NT2/D1 (cell line): ENCODE measurements at regions not wholly inside any gene's neighbourhood (a gene's known extent, or its start where the extent isn't known, plus 50 kb on each side); places are given as distances from the start of the nearest gene placed in this dataset.
"Not testable (repeated sequence)": the region's sequence is repeated elsewhere in the genome, so short reads cannot be mapped to it uniquely, and the experiment has no call there.

Experiments
- DNase-seq: peaks from one replicate; pipeline ENCODE4 v3.0.0-alpha.2; 2011; ENCODE audit warnings: low read depth, low spot score
- H3K27me3 ChIP-seq: 2 replicates; pipeline ENCODE4 v1.6.0; 2011; ENCODE audit warnings: mild to moderate bottlenecking; ENCODE audit not compliant: insufficient read length, insufficient read depth
- H3K36me3 ChIP-seq: 2 replicates; pipeline ENCODE4 v1.6.1; 2011; ENCODE audit warnings: mild to moderate bottlenecking, low read length, mixed read lengths; ENCODE audit not compliant: insufficient read depth, insufficient read length
- H3K4me1 ChIP-seq: 2 replicates; pipeline ENCODE4 v1.5.1; 2011; ENCODE audit not compliant: insufficient read depth, insufficient read length
- H3K4me3 ChIP-seq: 2 replicates; pipeline ENCODE4 v1.5.1; 2011; ENCODE audit warnings: low read depth; ENCODE audit not compliant: insufficient read length
- H3K9ac ChIP-seq: 2 replicates; pipeline ENCODE4 v1.6.0; 2011; ENCODE audit warnings: low read depth; ENCODE audit not compliant: insufficient read length
- H3K9me3 ChIP-seq: 2 replicates; pipeline ENCODE4 v1.5.1; 2011; ENCODE audit warnings: mild to moderate bottlenecking, low read length; ENCODE audit not compliant: insufficient read depth
- SUZ12 ChIP-seq: IDR thresholded peaks from 2 replicates; pipeline ENCODE4 v1.6.1; 2011; ENCODE audit not compliant: insufficient read length, insufficient read depth; ENCODE audit errors: extremely low read depth
- YY1 ChIP-seq: IDR thresholded peaks from 2 replicates; pipeline ENCODE4 v1.6.1; 2011; ENCODE audit not compliant: insufficient read length, insufficient read depth
- ZNF274 ChIP-seq: IDR thresholded peaks from 2 replicates; pipeline ENCODE4 v1.6.1; 2011; ENCODE audit warnings: mild to moderate bottlenecking, low read depth, low read length

- Histone ChIP-seq H3K4me1 (no peaks in the 10 kb centered on the region), H3K9ac (no peak overlapping the region), H3K36me3 (peaks cover 16% of the 10 kb centered on the region), H3K4me3 (no peak overlapping the region), H3K9me3 (peaks cover 57% of the 10 kb centered on the region), H3K27me3 (no peaks in the 10 kb centered on the region)
- TF ChIP-seq SUZ12: no peak
- no peak for TF ChIP-seq YY1
- TF ChIP-seq ZNF274: no peak
- DNase-seq: no peak
Observed at GRCh38 chr9:87422999-87423398, 74.7 kb upstream of the DAPK1 start.

- H3K4me3 ChIP-seq, DNase-seq: not testable (repeated sequence)
Observed at GRCh38 chr9:87423885-87424284, 73.8 kb upstream of the DAPK1 start.

GRCh38 chr9:87425202-87425601, 72.5 kb upstream of the DAPK1 start:
- Histone ChIP-seq H3K36me3 (peaks cover under 1% of the 10 kb centered on the region), H3K9ac (no peak overlapping the region), H3K9me3 (peaks cover 38% of the 10 kb centered on the region), H3K4me3 (no peak overlapping the region), H3K27me3 (no peaks in the 10 kb centered on the region), H3K4me1 (no peaks in the 10 kb centered on the region)
- TF ChIP-seq SUZ12 (no peak), ZNF274 (no peak), YY1 (no peak)
- DNase-seq: no peak

More at GRCh38 chr9:87423885-87424284, 73.8 kb upstream of the DAPK1 start:
- peaks cover 50% of the 10 kb centered on the region for H3K9me3 ChIP-seq
- not testable (repeated sequence) for H3K9ac ChIP-seq, H3K4me1 ChIP-seq, H3K27me3 ChIP-seq
- peaks cover 11% of the 10 kb centered on the region for H3K36me3 ChIP-seq

DNA sequence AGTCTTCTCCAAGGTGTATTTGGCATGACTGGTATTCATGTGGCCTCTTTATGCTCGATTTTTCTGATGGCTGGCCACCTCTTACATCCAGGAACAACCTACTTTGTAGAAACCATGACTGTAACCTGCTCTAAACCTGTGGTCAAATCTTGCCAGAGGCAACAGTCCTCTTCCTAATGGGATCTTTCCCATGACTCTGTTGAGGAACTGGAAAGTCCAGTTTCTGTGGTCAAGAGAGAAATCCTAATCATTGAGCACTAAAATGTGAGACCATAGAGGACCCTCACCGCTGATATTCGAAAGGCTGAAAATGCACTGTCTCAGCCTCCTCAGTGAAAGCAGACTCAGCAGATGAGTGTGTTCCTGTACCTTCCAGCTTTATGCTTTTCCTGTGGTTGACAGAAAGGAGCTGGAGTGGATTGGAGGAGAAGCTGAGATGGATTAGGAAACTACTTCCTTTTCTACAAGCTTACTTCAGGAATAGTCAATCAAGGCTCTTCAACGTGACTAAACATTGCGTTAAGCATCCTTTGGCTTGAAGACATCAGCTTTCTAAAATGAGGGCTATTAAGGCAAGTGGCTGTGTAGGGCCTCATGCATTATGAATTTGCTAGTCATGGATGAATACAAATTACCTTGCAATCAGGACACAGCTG, 69.7 kb upstream of the DAPK1 start:
- H3K4me1 ChIP-seq: no peaks in the 10 kb centered on the region
- no peak overlapping the region for H3K9ac ChIP-seq
- no peak overlapping the region for H3K4me3 ChIP-seq
- H3K27me3 ChIP-seq: no peaks in the 10 kb centered on the region
- peaks cover 25% of the 10 kb centered on the region for H3K9me3 ChIP-seq
- no peak for TF ChIP-seq ZNF274
- no peak for TF ChIP-seq YY1
- TF ChIP-seq SUZ12: no peak
- DNase-seq: no peak
- no peaks in the 10 kb centered on the region for H3K36me3 ChIP-seq

DNA sequence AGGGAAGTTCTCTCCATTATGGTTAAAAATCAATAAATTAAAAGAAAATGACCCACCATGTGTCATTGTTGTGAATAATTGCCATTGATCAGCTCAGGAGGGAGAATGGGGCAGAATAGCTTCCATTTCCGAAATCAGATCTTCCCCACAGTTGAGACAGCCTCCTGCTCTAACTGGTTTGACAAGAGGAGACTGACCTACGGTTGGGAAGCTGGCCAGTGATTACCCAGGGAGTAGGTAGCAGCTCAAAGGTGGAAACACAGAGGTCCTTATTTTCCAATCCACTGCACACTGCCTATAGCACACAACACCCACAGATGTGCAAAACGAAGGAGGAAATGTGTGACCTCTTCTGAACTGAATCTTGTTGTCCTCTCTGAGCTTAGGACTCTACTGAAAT, 69.0 kb upstream of the DAPK1 start:
- no peak overlapping the region for H3K9ac ChIP-seq
- H3K9me3 ChIP-seq: peaks cover 18% of the 10 kb centered on the region
- no peak for TF ChIP-seq YY1
- no peaks in the 10 kb centered on the region for H3K36me3 ChIP-seq
- H3K4me3 ChIP-seq: no peak overlapping the region
- no peaks in the 10 kb centered on the region for H3K4me1 ChIP-seq
- DNase-seq: no peak
- no peaks in the 10 kb centered on the region for H3K27me3 ChIP-seq

DNA sequence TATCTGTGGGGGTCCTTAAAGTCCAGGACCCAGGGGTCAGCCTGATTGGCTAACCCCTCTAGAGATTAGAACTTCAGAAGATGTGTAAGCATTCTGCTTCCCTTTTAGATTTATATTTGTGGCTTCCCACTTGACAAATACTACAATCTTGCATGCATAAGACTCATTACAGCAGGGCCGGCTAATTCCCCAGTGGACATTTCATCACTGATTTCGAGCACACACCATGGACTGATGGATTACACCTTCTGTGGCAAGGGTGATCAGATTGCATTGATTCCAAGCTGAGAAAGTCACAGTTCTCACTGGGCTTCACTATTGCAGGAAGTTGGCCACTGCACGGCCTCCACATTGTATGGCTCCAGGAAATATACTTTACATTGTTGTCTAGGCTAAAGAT, 65.8 kb upstream of the DAPK1 start:
- Histone ChIP-seq H3K27me3 (no peaks in the 10 kb centered on the region), H3K4me3 (no peak overlapping the region), H3K36me3 (no peaks in the 10 kb centered on the region), H3K9me3 (no peaks in the 10 kb centered on the region), H3K9ac (no peak overlapping the region), H3K4me1 (no peaks in the 10 kb centered on the region)
- no peak for TF ChIP-seq YY1
- no peak for TF ChIP-seq ZNF274
- TF ChIP-seq SUZ12: no peak
- DNase-seq: no peak

DNA sequence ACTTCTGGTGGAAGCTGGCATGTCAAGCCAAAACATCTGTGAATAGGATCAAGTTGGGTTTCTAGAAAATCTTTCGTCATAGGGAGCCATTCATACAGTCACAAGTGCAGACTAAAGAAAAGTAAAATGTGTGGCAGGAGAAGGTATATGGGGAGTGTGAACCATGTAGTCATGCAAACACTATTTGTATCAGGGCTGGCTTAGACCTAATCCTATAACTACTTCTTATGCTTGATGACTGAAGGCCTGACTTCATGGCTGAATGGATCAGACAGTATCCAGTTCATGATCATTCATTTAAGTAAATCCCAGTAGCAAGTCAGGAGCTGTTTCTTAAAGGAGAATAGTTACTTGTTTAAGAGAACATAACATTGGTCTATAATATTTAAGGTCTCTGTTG, 63.8 kb upstream of the DAPK1 start:
- H3K27me3 ChIP-seq: no peaks in the 10 kb centered on the region
- H3K9me3 ChIP-seq: no peaks in the 10 kb centered on the region
- no peak overlapping the region for H3K9ac ChIP-seq
- no peak overlapping the region for H3K4me3 ChIP-seq
- DNase-seq: no peak
- H3K36me3 ChIP-seq: no peaks in the 10 kb centered on the region
- no peaks in the 10 kb centered on the region for H3K4me1 ChIP-seq
- no peak for TF ChIP-seq YY1
- no peak for TF ChIP-seq ZNF274
- no peak for TF ChIP-seq SUZ12

DNA sequence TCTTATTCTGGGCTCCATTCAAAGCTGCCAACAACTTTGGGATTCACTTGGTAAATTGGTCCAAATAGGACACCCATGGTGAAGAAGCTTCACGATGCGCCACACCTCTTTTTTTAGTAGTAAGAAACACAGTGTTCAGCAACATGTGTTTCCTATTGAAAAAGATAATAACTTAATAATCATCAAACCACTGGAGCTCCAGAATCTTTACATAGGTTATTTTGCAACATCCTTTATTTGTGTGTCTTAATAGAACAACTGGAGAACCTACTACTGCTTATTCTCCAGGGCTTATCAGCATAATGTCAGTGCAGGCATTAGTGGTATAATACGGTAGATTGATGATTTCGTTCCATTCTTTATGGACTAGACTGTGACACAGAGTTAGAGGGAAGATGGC, 63.3 kb upstream of the DAPK1 start:
- no peaks in the 10 kb centered on the region for H3K27me3 ChIP-seq
- no peaks in the 10 kb centered on the region for H3K9me3 ChIP-seq
- no peak overlapping the region for H3K4me3 ChIP-seq
- H3K36me3 ChIP-seq: no peaks in the 10 kb centered on the region
- DNase-seq: no peak
- H3K9ac ChIP-seq: no peak overlapping the region
- H3K4me1 ChIP-seq: no peaks in the 10 kb centered on the region
- TF ChIP-seq SUZ12 (no peak), YY1 (no peak), ZNF274 (no peak)
